Kidney capillary endothelial cell (primary cell): ENCODE measurements at regions not wholly inside any gene's neighbourhood (a gene's known extent, or its start where the extent isn't known, plus 50 kb on each side); places are given as distances from the start of the nearest gene placed in this dataset.

Source experiments
- DNase-seq: peaks from one replicate; pipeline ENCODE4 v3.0.0-alpha.2; 2018; ENCODE audit warnings: low spot score

GRCh38 chr6:108751851-108752732, 96.1 kb upstream of the ARMC2 start:
- no peak for DNase-seq

DNA sequence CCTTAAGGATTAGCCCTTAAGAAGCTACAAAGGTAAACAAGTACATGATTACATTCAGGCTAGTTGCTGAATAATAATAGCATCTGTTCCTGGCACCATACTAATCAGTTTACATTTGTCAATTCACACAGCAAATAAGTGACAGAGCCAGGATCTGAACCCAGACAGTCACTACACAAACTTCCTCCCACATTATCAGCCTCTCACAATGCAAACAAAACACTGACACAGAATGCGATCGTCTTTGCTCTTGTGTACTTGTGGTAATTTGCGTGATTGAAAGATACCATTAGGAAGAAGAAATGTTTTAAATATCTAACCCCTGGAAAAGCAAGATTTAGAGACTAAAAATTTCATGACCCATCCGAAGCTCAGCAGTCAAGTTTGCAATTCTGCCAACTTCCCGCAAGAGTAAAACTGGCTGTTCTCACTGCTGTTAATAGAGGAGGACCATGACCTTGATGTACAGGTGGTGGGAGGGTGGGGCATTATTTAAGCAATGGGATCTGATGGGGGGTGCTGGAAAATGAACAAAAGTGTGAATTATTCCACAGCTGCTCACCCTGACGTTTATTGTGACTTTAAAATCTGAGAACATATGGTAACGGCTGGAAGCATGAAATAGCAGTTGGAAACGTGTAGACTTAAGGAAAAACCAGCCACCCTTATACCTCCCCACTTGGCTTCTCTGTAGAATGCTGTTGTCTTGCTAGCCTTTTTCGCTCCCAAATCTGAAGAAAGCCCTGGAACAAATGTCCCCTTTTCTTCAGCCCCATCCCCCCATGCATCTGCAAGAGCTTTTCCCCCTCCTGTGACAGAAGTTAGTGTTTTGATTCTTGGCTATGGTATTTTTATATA, 95.3 kb upstream of the ARMC2 start:
- DNase-seq: no peak

DNA sequence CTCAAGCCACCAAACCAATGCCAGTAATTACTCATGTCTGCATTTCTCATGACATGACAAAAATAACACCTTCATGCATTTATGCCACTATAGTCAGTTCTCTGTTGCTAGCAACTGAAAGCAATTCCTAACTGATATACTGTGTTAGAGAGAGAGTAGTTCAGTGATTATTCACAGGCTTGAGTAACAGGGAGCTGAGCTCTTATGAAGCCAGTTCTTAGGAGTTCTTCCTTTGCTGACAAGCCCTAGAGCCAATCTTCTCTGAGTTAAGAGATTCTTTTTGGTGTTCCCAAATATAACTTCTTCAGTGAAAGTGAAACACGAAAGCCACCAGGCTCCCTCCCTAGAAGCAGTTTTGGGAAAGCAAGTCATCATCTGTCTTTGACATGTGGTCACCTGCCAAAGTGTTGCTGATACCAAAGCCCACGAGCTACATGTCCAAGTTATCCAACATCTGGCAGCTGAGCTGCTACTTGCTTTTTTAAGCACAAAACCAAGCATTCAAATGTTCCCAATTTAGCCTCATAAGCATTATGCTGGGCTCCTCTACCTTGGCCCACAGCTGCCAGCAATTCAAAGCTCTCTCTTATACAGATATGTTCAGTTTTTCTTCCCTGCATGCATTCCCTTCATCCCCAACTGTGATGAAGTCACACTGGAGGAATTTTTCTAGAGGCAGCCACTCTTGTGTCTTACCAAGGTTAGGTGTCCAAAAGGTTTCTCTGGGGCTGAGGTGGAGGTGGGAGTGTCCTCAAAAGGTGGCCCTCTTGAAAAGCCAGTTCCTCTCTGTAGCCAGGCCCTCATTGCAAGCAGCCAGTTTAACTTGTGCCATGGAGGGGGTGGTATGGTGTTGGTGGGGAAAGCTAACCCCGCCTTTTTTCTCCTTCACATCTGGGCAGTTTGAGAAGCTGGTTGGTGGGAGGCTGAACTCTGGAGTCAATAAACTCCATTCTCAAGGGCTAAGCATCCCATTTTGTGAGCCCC, 92.7 kb upstream of the ARMC2 start:
- DNase-seq: no peak

DNA sequence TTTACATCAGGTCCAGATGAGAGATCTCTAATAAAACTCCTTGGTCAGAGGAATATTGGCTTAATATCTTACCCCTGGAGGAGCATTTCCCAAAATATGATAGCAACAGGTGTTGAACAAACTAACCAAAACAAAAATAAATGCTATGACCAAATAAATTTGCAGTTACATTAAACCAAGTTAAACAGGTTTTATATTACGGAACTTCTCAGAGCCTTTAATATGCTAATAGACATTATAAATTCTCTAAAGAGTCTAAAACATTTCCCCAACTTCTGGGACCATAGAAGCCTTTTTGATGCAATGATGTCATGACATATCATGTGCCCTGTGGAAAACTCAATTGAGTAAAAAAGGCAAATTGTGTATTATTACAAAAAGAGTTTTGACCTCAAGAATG, 90.9 kb upstream of the ARMC2 start:
- no peak for DNase-seq

- DNase-seq: no peak
These were observed 89.3 kb upstream of the ARMC2 start for GRCh38 chr6:108758884-108759283.

GRCh38 chr6:108760126-108761050, 87.8 kb upstream of the ARMC2 start:
- no peak for DNase-seq

GRCh38 chr6:108762394-108762793, 85.8 kb upstream of the ARMC2 start:
- no peak for DNase-seq

- DNase-seq: no peak
These were observed 84.2 kb upstream of the ARMC2 start for GRCh38 chr6:108763931-108764579.

DNA sequence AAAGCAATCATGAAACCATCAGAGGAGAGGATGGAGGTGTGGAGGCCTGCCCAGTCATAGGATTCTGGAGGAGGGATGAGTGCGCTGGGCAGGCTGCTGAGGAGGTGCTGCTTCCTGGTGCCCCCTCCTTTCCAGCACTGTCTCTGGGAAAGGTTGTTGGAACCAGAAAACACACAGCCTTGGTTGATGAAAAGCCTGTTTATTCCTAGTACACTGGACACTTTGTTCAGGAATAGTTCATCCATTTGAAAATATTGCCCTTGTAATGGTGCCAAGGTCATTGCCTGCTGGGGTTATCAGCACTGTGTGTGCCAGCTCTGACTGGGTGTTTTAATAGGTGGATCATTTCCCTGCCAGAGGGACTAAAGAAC, 83.7 kb upstream of the ARMC2 start:
- DNase-seq: no peak

DNA sequence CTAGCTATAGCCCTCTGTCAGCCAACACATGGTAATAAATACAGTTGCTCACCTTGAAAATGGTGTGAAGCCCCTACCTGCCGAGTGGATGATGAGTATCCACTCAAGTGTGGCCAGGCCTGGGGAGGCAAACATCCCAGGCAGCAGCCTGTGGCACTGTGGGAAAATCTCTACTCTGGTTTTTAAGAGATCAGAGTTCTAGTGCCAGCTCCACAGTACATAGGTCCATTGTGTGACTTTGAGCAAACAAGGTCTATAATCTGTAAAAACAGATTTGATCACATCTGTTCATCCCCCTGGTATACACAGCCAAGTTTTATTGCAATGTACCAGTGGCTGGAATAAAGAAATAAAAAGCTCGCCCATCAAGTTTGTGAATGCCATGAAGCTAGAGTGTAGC, 82.7 kb upstream of the ARMC2 start:
- no peak for DNase-seq

GRCh38 chr6:108766419-108766818, 81.8 kb upstream of the ARMC2 start:
- no peak for DNase-seq

DNA sequence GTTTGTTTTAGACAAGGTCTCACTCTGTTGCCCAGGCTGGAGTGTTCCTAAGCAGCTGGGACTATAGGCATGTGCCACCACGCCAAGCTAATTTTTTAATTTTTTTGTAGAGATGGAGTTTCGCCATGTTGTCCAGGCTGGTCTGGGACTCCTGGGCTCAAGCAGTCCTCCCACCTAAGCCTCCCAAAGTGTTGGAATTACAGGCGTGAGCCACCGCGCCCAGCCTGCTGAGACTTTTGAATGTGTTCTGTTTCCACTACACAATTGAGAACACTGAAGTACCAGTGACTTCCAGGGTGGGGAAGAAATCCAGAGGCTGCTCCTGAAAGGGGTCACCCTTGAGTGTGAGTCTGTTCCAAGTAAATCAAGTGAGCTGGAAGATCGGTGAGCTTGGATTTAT, 81.3 kb upstream of the ARMC2 start:
- no peak for DNase-seq

- no peak for DNase-seq
These were observed 80.6 kb upstream of the ARMC2 start for GRCh38 chr6:108767418-108768165.

GRCh38 chr6:108768166-108768555, 80.1 kb upstream of the ARMC2 start:
- DNase-seq: no peak

- no peak for DNase-seq
These were observed 79.3 kb upstream of the ARMC2 start for GRCh38 chr6:108768792-108769524.

- no peak for DNase-seq
These were observed 76.8 kb upstream of the ARMC2 start for GRCh38 chr6:108771421-108771820.

- no peak for DNase-seq
These were observed 73.7 kb upstream of the ARMC2 start for GRCh38 chr6:108774555-108774954.

DNA sequence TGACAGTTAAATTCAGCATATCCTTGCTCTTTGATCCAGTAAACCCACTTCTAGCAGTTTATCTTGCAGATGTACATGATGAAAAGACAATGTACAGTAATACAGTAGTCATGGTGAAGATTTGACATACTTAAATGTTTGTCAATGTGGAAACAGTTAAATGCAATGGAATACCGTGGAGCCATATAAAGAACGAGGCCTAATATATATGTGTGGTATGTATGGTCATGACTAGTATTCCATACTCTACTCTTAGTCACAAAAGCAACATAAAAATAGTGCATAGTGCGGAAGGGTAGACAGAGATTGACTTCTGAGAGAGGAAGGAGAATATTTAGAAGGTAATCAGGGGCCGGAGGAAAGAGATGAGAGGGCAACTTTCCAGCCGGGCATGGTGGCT, 70.7 kb upstream of the ARMC2 start:
- DNase-seq: no peak
